SK-N-SH (cell line): ENCODE measurements at regions not wholly inside any gene's neighbourhood (a gene's known extent, or its start where the extent isn't known, plus 50 kb on each side); places are given as distances from the start of the nearest gene placed in this dataset.

Experiments used
- CTCF ChIA-PET: fragments of 300-600, 350-600 bp; formaldehyde crosslinking; extraction: SDS; loops from one replicate; lab custom pipeline; 2021; lab: Yijun Ruan, JAX
- POLR2A ChIA-PET: fragments of 350-600 bp; sonication (Branson Sonifier 250); formaldehyde crosslinking; extraction: SDS; loops from one replicate; lab custom pipeline; 2020; ENCODE audit warnings: antibody characterized with exemption, inconsistent platforms; lab: Yijun Ruan, JAX
- DNase-seq: peaks from one replicate; pipeline ENCODE4 v3.0.0; 2012
- H2AFZ ChIP-seq: fragments of 200-600 bp; sonication (generic); 2 replicates; pipeline ENCODE4 v1.8.1; 2016; ENCODE audit warnings: antibody characterized with exemption, mild to moderate bottlenecking, low read depth
- H3F3A ChIP-seq: fragments of 200-600 bp; sonication (generic); replicated peaks from 2 replicates; pipeline ENCODE3; 2016; ENCODE audit warnings: antibody characterized with exemption, mild to moderate bottlenecking; ENCODE audit not compliant: insufficient read depth
- H3K27ac ChIP-seq, 2 experiments: fragments of 200-500 bp in 1 of 2; fragments of 200-600 bp in 1 of 2; sonication (Bioruptor generic) in 1 of 2; sonication (generic), shearing (Covaris generic) in 1 of 2; 2 replicates each; pipeline versions ENCODE4 v1.5.1 to v1.6.1; 2014 to 2016; ENCODE audit warnings: low read depth in 2 of 2, inconsistent platforms in 1 of 2, low read length in 1 of 2, mild to moderate bottlenecking in 1 of 2, mixed read lengths in 1 of 2
- H3K27me3 ChIP-seq: fragments of 200-600 bp; sonication (generic), shearing (Covaris generic); 2 replicates; pipeline ENCODE4 v1.6.1; 2016; ENCODE audit warnings: mixed run types; ENCODE audit not compliant: insufficient read depth
- H3K36me3 ChIP-seq, 2 experiments: fragments of 200-500 bp in 1 of 2; fragments of 200-600 bp in 1 of 2; sonication (Bioruptor generic) in 1 of 2; sonication (generic) in 1 of 2; replicated peaks in 1 of 2; 2 replicates each; pipeline versions ENCODE3 to v1.5.1; 2014 to 2016; ENCODE audit warnings: low read length in 1 of 2, mild to moderate bottlenecking in 1 of 2; ENCODE audit not compliant: insufficient read depth in 2 of 2, control insufficient read depth in 1 of 2
- H3K4me1 ChIP-seq, 2 experiments: fragments of 200-500 bp in 1 of 2; fragments of 200-600 bp in 1 of 2; sonication (Bioruptor generic) in 1 of 2; sonication (generic), shearing (Covaris generic) in 1 of 2; 2 replicates each; pipeline versions ENCODE4 v1.5.1 to v1.6.1; 2014 to 2016; ENCODE audit warnings: low read depth in 1 of 2, low read length in 1 of 2, mixed run types in 1 of 2; ENCODE audit not compliant: insufficient read depth in 2 of 2, control insufficient read depth in 1 of 2
- H3K4me2 ChIP-seq: fragments of 200-600 bp; sonication (generic), shearing (Covaris generic); 2 replicates; pipeline ENCODE4 v1.6.1; 2017; ENCODE audit warnings: mixed run types
- H3K4me3 ChIP-seq, 2 experiments: fragments of 200-500 bp in 1 of 2; fragments of 200-600 bp in 1 of 2; sonication (Bioruptor generic) in 1 of 2; sonication (generic), shearing (Covaris generic) in 1 of 2; 2 replicates each; pipeline versions ENCODE4 v1.5.1 to v1.8.1; 2014 to 2016; ENCODE audit warnings: low read depth in 2 of 2, inconsistent platforms in 1 of 2, low read length in 1 of 2, mild to moderate bottlenecking in 1 of 2, mixed read lengths in 1 of 2, moderate library complexity in 1 of 2
- H3K79me2 ChIP-seq: fragments of 200-600 bp; sonication (generic); 2 replicates; pipeline ENCODE4 v1.8.1; 2017; ENCODE audit warnings: mild to moderate bottlenecking; ENCODE audit not compliant: insufficient read depth
- H3K9ac ChIP-seq: fragments of 200-600 bp; sonication (generic); 2 replicates; pipeline ENCODE4 v1.6.1; 2017; ENCODE audit warnings: mixed run types
- H3K9me2 ChIP-seq: fragments of 200-600 bp; sonication (generic); 2 replicates; pipeline ENCODE4 v1.6.1; 2017; ENCODE audit warnings: mixed run types
- H3K9me3 ChIP-seq: fragments of 200-600 bp; sonication (generic); 2 replicates; pipeline ENCODE4 v1.6.1; 2017; ENCODE audit warnings: mixed run types, mild to moderate bottlenecking, moderate library complexity
- H4K20me1 ChIP-seq: fragments of 200-600 bp; sonication (generic); 2 replicates; pipeline ENCODE4 v1.6.1; 2017; ENCODE audit warnings: mild to moderate bottlenecking, mixed run types; ENCODE audit not compliant: insufficient read depth
- CHD2 ChIP-seq: fragments of 150-350 bp; IDR thresholded peaks from 2 replicates; pipeline ENCODE4 v1.6.1; 2018; ENCODE audit warnings: low read length; ENCODE audit not compliant: partially characterized antibody
- ELF1 ChIP-seq: IDR thresholded peaks from 2 replicates; pipeline ENCODE4 v1.4.0; 2012
- EP300 ChIP-seq, 2 experiments: IDR thresholded peaks; 2 replicates each; pipeline versions ENCODE4 v1.4.0 to v1.6.1; 2012; ENCODE audit warnings: borderline replicate concordance in 1 of 2, low read depth in 1 of 2, low read length in 1 of 2
- EZH2phosphoT487 ChIP-seq: fragments of 200-600 bp; sonication (generic); IDR thresholded peaks from 2 replicates; pipeline ENCODE4 v1.6.1; 2017; ENCODE audit warnings: low read depth, mixed run types, mild to moderate bottlenecking, antibody characterized with exemption, moderate library complexity, borderline replicate concordance
- FOSL2 ChIP-seq: IDR thresholded peaks from 2 replicates; pipeline ENCODE4 v1.4.0; 2012; ENCODE audit warnings: low read depth, mild to moderate bottlenecking, moderate library complexity, borderline replicate concordance
- FOXJ3 ChIP-seq: sonication (generic); formaldehyde crosslinking; IDR thresholded peaks from 2 replicates; pipeline ENCODE4 v1.5.1; 2020; ENCODE audit warnings: mild to moderate bottlenecking, missing genetic modification reagents
- GATA2 ChIP-seq: sonication (generic); formaldehyde crosslinking; IDR thresholded peaks from 2 replicates; pipeline ENCODE4 v1.5.0; 2020; ENCODE audit warnings: mild to moderate bottlenecking, missing genetic modification reagents
- IRF3 ChIP-seq: fragments of 150-350 bp; IDR thresholded peaks from 2 replicates; pipeline ENCODE4 v1.6.1; 2016; ENCODE audit warnings: mild to moderate bottlenecking, low read depth, low read length
- JUND ChIP-seq: IDR thresholded peaks from 2 replicates; pipeline ENCODE4 v1.4.0; 2012
- MEF2A ChIP-seq: IDR thresholded peaks from 2 replicates; pipeline ENCODE4 v1.4.0; 2012; ENCODE audit warnings: low read depth, borderline replicate concordance
- NFIC ChIP-seq: IDR thresholded peaks from 2 replicates; pipeline ENCODE4 v1.4.0; 2012; ENCODE audit warnings: borderline replicate concordance
- NRF1 ChIP-seq: IDR thresholded peaks from 2 replicates; pipeline ENCODE4 v1.6.1; 2012; ENCODE audit warnings: low read depth, mild to moderate bottlenecking, low read length
- POLR2AphosphoS5 ChIP-seq: IDR thresholded peaks from 2 replicates; pipeline ENCODE4 v1.6.1; 2012; ENCODE audit warnings: low read depth, low read length
- RCOR1 ChIP-seq: fragments of 150-350 bp; IDR thresholded peaks from 2 replicates; pipeline ENCODE4 v1.6.1; 2017; ENCODE audit warnings: antibody characterized with exemption, low read length
- RFX5 ChIP-seq: IDR thresholded peaks from 2 replicates; pipeline ENCODE4 v1.6.1; 2012; ENCODE audit warnings: mild to moderate bottlenecking, improper control_type of control experiment, low read length
- RXRA ChIP-seq: IDR thresholded peaks from 2 replicates; pipeline ENCODE4 v1.4.0; 2012; ENCODE audit warnings: low read depth, mild to moderate bottlenecking, borderline replicate concordance
- SMC3 ChIP-seq: IDR thresholded peaks from 2 replicates; pipeline ENCODE4 v1.6.1; 2012; ENCODE audit warnings: low read depth, low read length, improper control_type of control experiment
- TCF12 ChIP-seq: IDR thresholded peaks from 2 replicates; pipeline ENCODE4 v1.4.0; 2012
- WGBS: methylation state at CpG from one replicate; pipeline ENCODE4 v1.1.6; 2017; ENCODE audit warnings: low lambda C conversion rate; 5-methylcytosine and 5-hydroxymethylcytosine counted together
- TF ChIP-seq, protein P1 (sequence below): fragments of 200-600 bp; sonication (generic); IDR thresholded peaks from 2 replicates; pipeline ENCODE4 v1.6.1; 2017; ENCODE audit warnings: antibody characterized with exemption, mild to moderate bottlenecking, moderate library complexity
- TF ChIP-seq, protein P2 (sequence below): fragments of 150-350 bp; IDR thresholded peaks from 2 replicates; pipeline ENCODE4 v1.6.1; 2017; ENCODE audit warnings: antibody characterized with exemption, low read length, low read depth, borderline replicate concordance

DNA sequence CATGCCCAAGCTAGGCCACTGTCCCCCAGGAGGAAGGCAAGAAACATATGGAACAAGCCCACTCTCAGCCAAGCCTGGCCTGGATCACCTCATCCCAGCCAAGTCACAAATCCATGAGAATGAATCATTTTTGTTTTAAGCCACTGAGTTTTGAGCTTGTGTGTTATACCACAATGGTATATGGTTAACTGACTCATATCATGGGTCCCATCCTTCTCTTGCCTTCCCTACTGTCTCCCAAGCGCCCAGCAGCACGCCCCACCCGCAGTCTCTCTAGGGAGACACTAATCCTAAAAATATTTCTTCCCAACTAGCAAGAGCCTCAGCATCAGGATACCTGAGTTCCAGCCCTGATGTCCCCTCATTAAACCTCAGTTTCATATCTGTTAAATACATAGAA lies 248.1 kb downstream of the CDK5RAP2 start (continued):
- TF ChIP-seq, protein P1, sequence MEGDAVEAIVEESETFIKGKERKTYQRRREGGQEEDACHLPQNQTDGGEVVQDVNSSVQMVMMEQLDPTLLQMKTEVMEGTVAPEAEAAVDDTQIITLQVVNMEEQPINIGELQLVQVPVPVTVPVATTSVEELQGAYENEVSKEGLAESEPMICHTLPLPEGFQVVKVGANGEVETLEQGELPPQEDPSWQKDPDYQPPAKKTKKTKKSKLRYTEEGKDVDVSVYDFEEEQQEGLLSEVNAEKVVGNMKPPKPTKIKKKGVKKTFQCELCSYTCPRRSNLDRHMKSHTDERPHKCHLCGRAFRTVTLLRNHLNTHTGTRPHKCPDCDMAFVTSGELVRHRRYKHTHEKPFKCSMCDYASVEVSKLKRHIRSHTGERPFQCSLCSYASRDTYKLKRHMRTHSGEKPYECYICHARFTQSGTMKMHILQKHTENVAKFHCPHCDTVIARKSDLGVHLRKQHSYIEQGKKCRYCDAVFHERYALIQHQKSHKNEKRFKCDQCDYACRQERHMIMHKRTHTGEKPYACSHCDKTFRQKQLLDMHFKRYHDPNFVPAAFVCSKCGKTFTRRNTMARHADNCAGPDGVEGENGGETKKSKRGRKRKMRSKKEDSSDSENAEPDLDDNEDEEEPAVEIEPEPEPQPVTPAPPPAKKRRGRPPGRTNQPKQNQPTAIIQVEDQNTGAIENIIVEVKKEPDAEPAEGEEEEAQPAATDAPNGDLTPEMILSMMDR: no peak
- TF ChIP-seq MEF2A: no peak
- no peak for TF ChIP-seq SMC3
- no peak for TF ChIP-seq RXRA
- TF ChIP-seq POLR2AphosphoS5: no peak
- no peak for TF ChIP-seq CHD2
- TF ChIP-seq ELF1: no peak
- no peak for TF ChIP-seq JUND
- TF ChIP-seq EP300 (IDR thresholded peaks at IDR 0.05; ENCODE audit: borderline replicate concordance in 1 of 2, low read depth in 1 of 2, low read length in 1 of 2): no peak
- TF ChIP-seq FOXJ3 (CRISPR knock-in tag): no peak
- TF ChIP-seq, protein P2, sequence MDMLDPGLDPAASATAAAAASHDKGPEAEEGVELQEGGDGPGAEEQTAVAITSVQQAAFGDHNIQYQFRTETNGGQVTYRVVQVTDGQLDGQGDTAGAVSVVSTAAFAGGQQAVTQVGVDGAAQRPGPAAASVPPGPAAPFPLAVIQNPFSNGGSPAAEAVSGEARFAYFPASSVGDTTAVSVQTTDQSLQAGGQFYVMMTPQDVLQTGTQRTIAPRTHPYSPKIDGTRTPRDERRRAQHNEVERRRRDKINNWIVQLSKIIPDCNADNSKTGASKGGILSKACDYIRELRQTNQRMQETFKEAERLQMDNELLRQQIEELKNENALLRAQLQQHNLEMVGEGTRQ: no peak

DNA sequence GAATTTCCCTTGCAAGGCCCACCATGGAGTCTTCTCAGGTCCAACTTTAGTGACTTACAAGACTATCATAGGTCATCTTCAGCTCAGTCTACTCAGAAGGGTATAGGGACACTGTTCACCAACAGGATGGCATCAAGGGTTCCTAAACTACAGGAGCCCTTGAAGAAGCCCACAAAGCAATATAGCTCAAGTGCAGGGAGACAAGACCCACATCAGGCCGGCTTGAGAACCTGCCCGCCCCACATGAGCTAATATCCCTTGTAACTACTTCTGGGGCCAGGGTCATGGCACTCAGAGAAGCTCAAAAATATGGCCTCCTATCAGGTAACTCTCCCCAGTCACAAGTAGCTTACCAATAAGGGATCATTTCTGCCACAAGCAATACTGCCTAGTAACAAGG lies 249.9 kb downstream of the CDK5RAP2 start:
- Histone ChIP-seq H3K4me2 (no peak overlapping the region), H3K4me1 (peaks cover 0 to 12% of the 10 kb centered on the region in 2 experiments; a peak in 2 of 4 replicates), H3F3A (no peaks in the 10 kb centered on the region), H3K9me3 (no peaks in the 10 kb centered on the region), H3K9ac (no peak overlapping the region), H2AFZ (no peak overlapping the region), H3K4me3 (no peak overlapping the region), H3K36me3 (no peaks in the 10 kb centered on the region), H3K9me2 (no peaks in the 10 kb centered on the region), H3K27ac (no peak overlapping the region), H3K79me2 (no peaks in the 10 kb centered on the region), H4K20me1 (no peaks in the 10 kb centered on the region), H3K27me3 (no peaks in the 10 kb centered on the region)
- ChIA-PET CTCF (interaction anchor here (0.8 to 1.3 kb wide), 3 partner anchors 18 to 20 kb away, joined by 3 to 4 read pairs (median 4); no protein-coding TSS in a partner anchor), POLR2A (no interaction called here)
- WGBS: 63% methylated on average over 2 of the region's 2 CpGs
- DNase-seq: no peak
- no peak for TF ChIP-seq EP300 (IDR thresholded peaks at IDR 0.05; ENCODE audit: borderline replicate concordance in 1 of 2, low read depth in 1 of 2, low read length in 1 of 2)
- no peak for TF ChIP-seq RCOR1
- TF ChIP-seq MEF2A: no peak
- TF ChIP-seq CHD2: no peak
- no peak for TF ChIP-seq FOSL2
- TF ChIP-seq RFX5: no peak

- Histone ChIP-seq H3K79me2 (no peaks in the 10 kb centered on the region), H2AFZ (no peak overlapping the region), H3K27ac (no peak overlapping the region), H3K4me2 (no peak overlapping the region), H3F3A (no peaks in the 10 kb centered on the region), H3K4me3 (no peak overlapping the region), H3K27me3 (no peaks in the 10 kb centered on the region), H3K4me1 (peaks cover 0 to 19% of the 10 kb centered on the region in 2 experiments; a peak in 2 of 4 replicates), H3K9me2 (no peaks in the 10 kb centered on the region), H3K36me3 (no peaks in the 10 kb centered on the region), H3K9me3 (no peaks in the 10 kb centered on the region), H4K20me1 (no peaks in the 10 kb centered on the region), H3K9ac (no peak overlapping the region)
- ChIA-PET POLR2A (no interaction called here), CTCF (interaction anchor here (0.6 kb wide), 1 partner anchor 34 kb away, joined by 3 read pairs; no protein-coding TSS in a partner anchor)
- DNase-seq: no peak
- WGBS: 36% methylated on average over 3 of the region's 3 CpGs
- TF ChIP-seq, protein P2: no peak
- TF ChIP-seq NRF1 (no peak), TCF12 (no peak), RCOR1 (no peak), GATA2 (CRISPR knock-in tag) (no peak), FOXJ3 (CRISPR knock-in tag) (no peak), NFIC (no peak), IRF3 (no peak), JUND (no peak), EZH2phosphoT487 (no peak)
Measured at GRCh38 chr9:120327322-120327721, 252.6 kb downstream of the CDK5RAP2 start.
